ENCODE measurements at regions not wholly inside any gene's neighbourhood (a gene's known extent, or its start where the extent isn't known, plus 50 kb on each side); places are given as distances from the start of the nearest gene placed in this dataset.

DNA sequence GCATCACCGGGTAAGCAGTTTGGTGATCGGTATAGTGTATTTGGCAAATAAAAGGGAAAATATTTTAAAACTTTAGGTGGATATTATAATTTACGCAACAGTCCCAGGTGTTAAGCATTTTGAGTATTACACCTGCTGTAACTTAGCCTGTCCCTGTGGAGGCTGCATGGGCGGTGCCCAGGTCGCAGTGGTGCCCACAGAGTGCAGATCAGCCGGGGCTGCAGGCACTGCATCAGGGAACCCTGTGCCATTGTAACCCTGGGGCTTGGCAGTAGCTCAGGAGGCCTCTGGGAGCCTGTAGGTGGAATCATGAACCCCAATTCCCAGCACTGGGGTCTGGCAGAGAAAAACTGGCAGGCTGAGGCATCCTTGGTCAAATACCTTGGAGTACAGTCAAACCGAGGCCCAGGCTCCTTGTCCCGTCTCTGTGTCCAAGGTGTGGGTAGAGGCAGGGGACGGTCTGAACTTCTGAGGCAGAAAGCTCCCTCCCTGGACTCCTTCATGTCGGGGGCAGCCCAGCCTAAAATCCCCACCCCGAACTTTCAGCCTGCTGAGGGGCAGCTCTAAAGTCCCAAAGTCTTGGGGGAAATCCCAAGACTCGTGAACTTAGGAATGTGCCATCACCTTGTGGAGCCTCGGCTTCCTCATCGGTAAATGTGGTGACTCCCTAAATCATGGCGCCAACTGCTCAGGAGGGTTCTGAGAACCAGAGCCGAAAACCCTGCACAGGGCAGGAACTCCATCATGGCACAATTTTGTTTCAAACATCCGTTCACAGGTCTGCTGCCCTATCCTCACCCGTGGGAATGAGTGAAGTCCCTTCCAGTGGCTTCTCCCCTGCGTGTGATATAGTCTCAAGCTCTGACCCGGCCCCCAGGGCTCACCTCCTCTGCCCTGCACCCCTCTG lies 85.7 kb downstream of the INHBB start:
- Mint-ChIP-seq H3K4me1 (ENCODE audit: low read depth) (no peaks in the 10 kb centered on the region), H3K27ac (no peak overlapping the region), H3K36me3 (ENCODE audit: low read depth) (no peaks in the 10 kb centered on the region), H3K4me3 (no peak overlapping the region), H3K9me3 (no peaks in the 10 kb centered on the region), H3K27me3 (ENCODE audit: insufficient read depth) (peaks cover 2% of the 10 kb centered on the region)
- DNase-seq (ENCODE audit: low spot score) = no peak
- intact Hi-C loops (cut with micrococcal nuclease) = no loop called here

DNA sequence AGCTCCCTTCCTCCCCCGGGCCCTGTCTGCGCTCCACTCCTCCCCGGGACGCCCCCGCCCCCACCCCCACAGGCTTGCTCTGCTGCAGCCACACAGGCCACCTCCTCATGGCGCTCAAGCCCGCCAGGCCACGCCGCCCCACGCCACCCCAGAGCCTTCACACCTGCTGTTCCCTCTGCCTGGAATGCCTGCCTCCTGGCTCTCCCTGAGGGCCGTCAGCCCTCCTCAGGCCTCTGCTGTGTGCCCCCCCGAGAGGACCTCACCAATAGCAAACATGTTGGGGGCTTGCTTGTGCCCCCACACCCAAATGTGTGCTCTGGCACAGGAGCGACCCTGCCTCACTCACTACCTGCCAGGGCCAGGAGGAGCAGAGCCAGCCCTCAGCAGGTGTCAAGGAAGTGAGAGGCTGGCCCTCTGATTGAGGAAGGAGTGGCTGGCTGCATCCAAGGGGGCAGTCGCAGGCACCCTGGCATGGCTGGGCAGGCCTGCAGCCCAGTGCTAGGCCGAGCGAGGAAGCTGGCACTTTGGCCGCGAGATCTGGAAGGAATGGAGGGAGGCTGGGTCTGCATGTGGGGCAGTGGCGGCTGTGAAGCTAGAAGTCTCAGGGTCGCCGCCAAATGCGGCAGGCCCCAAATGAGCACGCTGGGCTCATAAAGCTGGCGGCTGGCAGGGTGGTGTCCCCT lies 86.5 kb downstream of the INHBB start:
- no peak for DNase-seq (ENCODE audit: low spot score)
- intact Hi-C loops (cut with micrococcal nuclease) = no loop called here
- Mint-ChIP-seq H3K27me3 (ENCODE audit: insufficient read depth) (peaks cover 2% of the 10 kb centered on the region), H3K4me1 (ENCODE audit: low read depth) (no peaks in the 10 kb centered on the region), H3K9me3 (no peaks in the 10 kb centered on the region), H3K36me3 (ENCODE audit: low read depth) (no peaks in the 10 kb centered on the region), H3K27ac (no peak overlapping the region), H3K4me3 (no peak overlapping the region)

GRCh38 chr2:120432976-120433815 lies 87.3 kb downstream of the INHBB start:
- Mint-ChIP-seq H3K4me1 (ENCODE audit: low read depth) (no peaks in the 10 kb centered on the region), H3K36me3 (ENCODE audit: low read depth) (no peaks in the 10 kb centered on the region), H3K4me3 (no peak overlapping the region), H3K27ac (no peak overlapping the region), H3K9me3 (no peaks in the 10 kb centered on the region), H3K27me3 (ENCODE audit: insufficient read depth) (peaks cover 2% of the 10 kb centered on the region)
- no peak for DNase-seq (ENCODE audit: low spot score)
- intact Hi-C loops (cut with micrococcal nuclease) = no loop called here

GRCh38 chr2:120433816-120434290 lies 87.9 kb downstream of the INHBB start:
- H3K27me3 Mint-ChIP-seq (ENCODE audit: insufficient read depth) = peaks cover 2% of the 10 kb centered on the region
- H3K27ac Mint-ChIP-seq = no peak overlapping the region
- no peaks in the 10 kb centered on the region for H3K36me3 Mint-ChIP-seq (ENCODE audit: low read depth)
- H3K4me3 Mint-ChIP-seq = no peak overlapping the region
- intact Hi-C loops (cut with micrococcal nuclease) = no loop called here
- no peaks in the 10 kb centered on the region for H3K4me1 Mint-ChIP-seq (ENCODE audit: low read depth)
- DNase-seq (ENCODE audit: low spot score) = no peak
- no peaks in the 10 kb centered on the region for H3K9me3 Mint-ChIP-seq

DNA sequence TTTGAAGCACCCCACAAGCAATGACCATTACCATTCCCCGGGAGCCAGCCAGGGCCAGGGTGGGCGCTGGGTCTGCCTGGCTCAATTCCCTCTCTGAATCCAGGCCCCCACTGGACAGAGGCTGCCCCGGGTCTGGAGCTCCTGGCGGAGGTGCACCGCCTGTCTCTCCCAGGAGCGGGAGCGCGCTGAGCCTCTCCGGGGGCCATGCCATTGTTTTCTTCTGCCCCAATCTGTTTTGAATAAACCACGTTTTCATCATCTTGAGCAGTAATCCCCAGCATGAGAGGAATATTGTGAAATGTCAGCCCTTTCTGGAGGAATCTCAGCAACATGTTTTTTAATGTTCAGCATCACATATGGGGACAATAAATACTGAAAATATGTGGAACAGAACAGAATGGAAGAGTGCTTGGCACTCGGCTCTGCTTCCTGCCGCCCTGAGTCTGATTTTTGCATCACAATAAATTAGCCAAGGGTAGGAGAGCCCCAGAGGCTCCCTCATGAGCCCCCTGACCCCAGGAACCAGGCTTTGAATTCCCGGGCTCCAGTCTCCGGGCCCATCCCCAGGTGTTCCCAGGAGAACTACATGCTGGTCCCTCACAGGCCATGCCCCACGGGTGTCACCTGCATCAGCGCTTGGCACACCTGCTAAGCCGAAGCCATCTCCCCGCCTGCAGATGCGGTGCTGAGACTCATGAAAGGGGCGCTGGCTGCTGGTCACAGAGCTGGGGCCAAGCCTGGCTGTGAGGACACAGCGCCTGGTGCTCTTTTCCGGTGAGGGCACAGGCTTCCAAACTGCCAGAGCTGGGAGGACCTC lies 88.8 kb downstream of the INHBB start:
- no peak for DNase-seq (ENCODE audit: low spot score)
- peaks cover 5% of the 10 kb centered on the region for H3K27me3 Mint-ChIP-seq (ENCODE audit: insufficient read depth)
- no peaks in the 10 kb centered on the region for H3K4me1 Mint-ChIP-seq (ENCODE audit: low read depth)
- intact Hi-C loops (cut with micrococcal nuclease) = no loop called here
- H3K27ac Mint-ChIP-seq = no peak overlapping the region
- no peaks in the 10 kb centered on the region for H3K36me3 Mint-ChIP-seq (ENCODE audit: low read depth)
- H3K4me3 Mint-ChIP-seq = no peak overlapping the region
- no peaks in the 10 kb centered on the region for H3K9me3 Mint-ChIP-seq

DNA sequence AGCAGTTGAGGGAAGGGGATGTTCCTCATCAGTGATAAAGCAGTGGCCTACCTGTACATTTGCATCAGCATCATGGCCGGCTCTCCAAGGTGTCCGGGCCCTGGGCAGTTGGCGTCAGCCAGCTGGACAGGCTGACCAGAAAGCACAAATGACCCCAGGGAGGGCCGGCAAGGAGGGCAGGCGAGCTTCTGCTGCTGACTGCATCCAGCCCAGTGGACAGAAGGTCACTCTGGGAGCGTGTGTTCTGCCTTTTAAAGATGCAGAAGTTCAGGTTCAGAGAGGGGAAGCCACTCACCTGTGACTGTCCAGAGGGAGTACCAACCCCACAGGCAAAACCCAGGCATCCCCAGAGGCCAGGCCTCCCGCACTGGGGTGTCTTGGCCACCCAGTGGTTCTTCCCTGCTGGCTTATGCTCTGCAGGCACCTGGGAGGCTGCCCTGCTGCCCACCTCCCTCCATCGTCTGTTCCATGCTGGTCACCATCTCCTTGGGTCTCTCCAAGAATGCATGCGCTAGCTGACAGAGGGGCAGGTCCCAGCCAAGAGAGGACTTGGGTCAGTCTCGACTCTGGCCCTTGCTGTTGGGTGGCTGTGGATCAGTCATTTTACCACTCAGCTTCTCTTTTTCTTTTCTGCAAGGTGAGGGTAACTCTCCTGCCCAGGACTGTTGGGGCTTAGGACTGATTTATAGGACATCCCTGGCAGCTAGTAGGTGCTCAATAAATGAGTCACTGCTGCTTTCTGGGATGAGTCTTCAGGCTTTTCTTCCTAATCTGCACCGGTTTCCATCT lies 89.9 kb downstream of the INHBB start:
- no peaks in the 10 kb centered on the region for H3K4me1 Mint-ChIP-seq (ENCODE audit: low read depth)
- no peak overlapping the region for H3K27ac Mint-ChIP-seq
- no peaks in the 10 kb centered on the region for H3K36me3 Mint-ChIP-seq (ENCODE audit: low read depth)
- intact Hi-C loops (cut with micrococcal nuclease) = no loop called here
- H3K4me3 Mint-ChIP-seq = no peak overlapping the region
- H3K9me3 Mint-ChIP-seq = no peaks in the 10 kb centered on the region
- peaks cover 15% of the 10 kb centered on the region for H3K27me3 Mint-ChIP-seq (ENCODE audit: insufficient read depth)
- DNase-seq (ENCODE audit: low spot score) = no peak

DNA sequence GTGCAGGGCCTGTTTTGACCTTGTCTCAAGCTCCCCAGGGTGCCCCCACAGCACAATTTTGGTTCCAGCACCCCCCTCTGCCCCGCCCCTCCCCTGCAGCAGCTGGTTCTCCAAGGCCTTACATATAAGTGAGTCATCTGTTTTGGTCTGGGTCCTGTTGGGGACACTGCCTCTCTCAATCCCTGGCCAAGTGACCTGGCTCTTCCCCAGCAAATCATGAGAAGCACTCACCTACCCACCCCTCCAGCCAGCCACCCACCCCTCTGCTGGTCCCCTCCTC lies 90.5 kb downstream of the INHBB start:
- H3K4me1 Mint-ChIP-seq (ENCODE audit: low read depth) = no peaks in the 10 kb centered on the region
- peaks cover 19% of the 10 kb centered on the region for H3K27me3 Mint-ChIP-seq (ENCODE audit: insufficient read depth)
- no peak for DNase-seq (ENCODE audit: low spot score)
- no peaks in the 10 kb centered on the region for H3K9me3 Mint-ChIP-seq
- H3K27ac Mint-ChIP-seq = no peak overlapping the region
- intact Hi-C loops (cut with micrococcal nuclease) = no loop called here
- no peaks in the 10 kb centered on the region for H3K36me3 Mint-ChIP-seq (ENCODE audit: low read depth)
- no peak overlapping the region for H3K4me3 Mint-ChIP-seq

DNA sequence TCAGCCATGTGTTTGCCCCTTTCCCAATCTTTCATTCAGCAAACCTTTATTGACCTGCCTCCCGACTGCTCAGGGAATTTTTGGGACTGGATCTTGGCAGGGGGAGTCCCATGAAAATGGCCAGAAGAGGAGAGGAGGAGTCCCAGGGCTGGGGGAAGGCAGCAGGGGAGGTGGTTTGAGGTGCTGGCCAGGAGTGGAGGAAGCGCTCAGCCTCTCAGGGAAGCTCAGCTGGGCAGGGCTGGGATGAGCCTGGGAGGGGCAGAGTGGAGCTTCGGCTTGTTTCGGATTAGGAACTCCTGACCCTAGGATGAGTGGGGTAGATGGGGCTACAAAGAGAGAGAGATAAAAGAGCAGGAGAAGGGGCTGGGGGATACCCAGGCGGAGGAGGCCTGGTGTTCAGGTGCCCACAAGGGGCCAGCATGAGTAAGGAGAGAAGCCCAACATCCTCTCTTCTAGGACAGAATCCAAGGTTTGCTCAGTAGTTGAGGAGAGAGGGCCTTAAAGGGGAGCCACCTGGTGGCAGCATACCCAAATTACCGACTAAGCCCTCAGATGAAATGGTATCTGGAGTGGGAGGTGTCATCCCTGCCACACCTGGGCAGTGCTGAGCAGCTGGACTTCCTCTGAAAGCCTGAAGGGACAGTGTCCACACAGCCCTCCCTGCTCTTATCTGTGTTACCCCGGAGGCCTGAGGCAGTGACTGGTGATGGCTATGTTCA lies 91.1 kb downstream of the INHBB start:
- H3K27ac Mint-ChIP-seq = no peak overlapping the region
- H3K9me3 Mint-ChIP-seq = no peaks in the 10 kb centered on the region
- intact Hi-C loops (cut with micrococcal nuclease) = loop anchor here (1.0 kb wide), 2 partner anchors 94 to 328 kb away; no protein-coding TSS in a partner anchor
- DNase-seq (ENCODE audit: low spot score) = no peak
- H3K27me3 Mint-ChIP-seq (ENCODE audit: insufficient read depth) = peaks cover 25% of the 10 kb centered on the region
- no peaks in the 10 kb centered on the region for H3K36me3 Mint-ChIP-seq (ENCODE audit: low read depth)
- no peaks in the 10 kb centered on the region for H3K4me1 Mint-ChIP-seq (ENCODE audit: low read depth)
- H3K4me3 Mint-ChIP-seq = no peak overlapping the region

DNA sequence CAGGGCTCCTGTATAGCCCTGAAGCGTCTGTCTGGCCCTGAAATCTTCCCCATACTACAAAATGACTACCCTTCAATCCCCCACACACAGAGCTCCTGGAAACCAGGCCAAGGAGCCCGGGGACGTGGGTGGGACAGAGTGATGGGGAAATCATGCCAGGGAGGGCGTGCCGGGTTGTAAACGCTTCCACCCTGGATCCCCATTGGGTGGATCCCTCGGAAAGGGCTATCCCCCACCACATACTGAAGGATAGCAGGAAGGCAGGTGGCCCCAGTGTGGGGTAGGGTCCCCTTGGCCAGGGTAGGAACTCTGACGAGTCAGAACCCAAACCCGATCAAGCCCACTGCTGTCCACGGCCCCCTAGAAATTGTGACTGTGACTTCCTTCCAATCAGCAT lies 91.7 kb downstream of the INHBB start:
- Mint-ChIP-seq H3K36me3 (ENCODE audit: low read depth) (no peaks in the 10 kb centered on the region), H3K27ac (no peak overlapping the region), H3K4me3 (no peak overlapping the region), H3K27me3 (ENCODE audit: insufficient read depth) (peaks cover 26% of the 10 kb centered on the region), H3K4me1 (ENCODE audit: low read depth) (no peaks in the 10 kb centered on the region), H3K9me3 (no peaks in the 10 kb centered on the region)
- no peak for DNase-seq (ENCODE audit: low spot score)
- intact Hi-C loops (cut with micrococcal nuclease) = loop anchor here (1.0 kb wide), 2 partner anchors 94 to 328 kb away; no protein-coding TSS in a partner anchor

- intact Hi-C loops (cut with micrococcal nuclease) = no loop called here
- Mint-ChIP-seq H3K4me1 (ENCODE audit: low read depth) (peaks cover 3% of the 10 kb centered on the region), H3K27me3 (ENCODE audit: insufficient read depth) (peaks cover 32% of the 10 kb centered on the region), H3K27ac (no peak overlapping the region), H3K36me3 (ENCODE audit: low read depth) (no peaks in the 10 kb centered on the region), H3K4me3 (no peak overlapping the region), H3K9me3 (no peaks in the 10 kb centered on the region)
- no peak for DNase-seq (ENCODE audit: low spot score)
These were observed 92.5 kb downstream of the INHBB start for GRCh38 chr2:120438301-120439066.

- Mint-ChIP-seq H3K4me1 (ENCODE audit: low read depth) (peaks cover 5% of the 10 kb centered on the region), H3K36me3 (ENCODE audit: low read depth) (no peaks in the 10 kb centered on the region), H3K9me3 (no peaks in the 10 kb centered on the region), H3K4me3 (no peak overlapping the region), H3K27ac (no peak overlapping the region), H3K27me3 (ENCODE audit: insufficient read depth) (peaks cover 37% of the 10 kb centered on the region)
- intact Hi-C loops (cut with micrococcal nuclease) = no loop called here
- DNase-seq (ENCODE audit: low spot score) = no peak
These were observed 93.1 kb downstream of the INHBB start for GRCh38 chr2:120439067-120439368.
